Uterus (tissue), 2 donors: ENCODE measurements at regions not wholly inside any gene's neighbourhood (a gene's known extent, or its start where the extent isn't known, plus 50 kb on each side); places are given as distances from the start of the nearest gene placed in this dataset.

Experiments
- CTCF ChIP-seq, 4 experiments: fragments of 200-600 bp in 2 of 4; fragments of 450-650 bp in 2 of 4; sonication (generic) in 2 of 4; IDR thresholded peaks; one replicate each; pipeline ENCODE4 v1.5.1; 2016 to 2019; ENCODE audit warnings: antibody characterized with exemption in 4 of 4, mild to moderate bottlenecking in 2 of 4, moderate library complexity in 1 of 4
- POLR2A ChIP-seq, 2 donors: fragments of 450-650 bp; IDR thresholded peaks; one replicate each; pipeline ENCODE4 v1.6.1; 2016; ENCODE audit warnings: antibody characterized with exemption in 2 of 2, mild to moderate bottlenecking in 1 of 2, moderate library complexity in 1 of 2

GRCh38 chr10:46232084-46232483, 54.7 kb upstream of the ANTXRL start:
- no peak for TF ChIP-seq CTCF (IDR thresholded peaks at IDR 0.05)
- no peak for TF ChIP-seq POLR2A (IDR thresholded peaks at IDR 0.05)
